ENCODE measurements at regions not wholly inside any gene's neighbourhood (a gene's known extent, or its start where the extent isn't known, plus 50 kb on each side); places are given as distances from the start of the nearest gene placed in this dataset.

- TF ChIP-seq USF1 (CRISPR knock-in tag; IDR thresholded peaks at IDR 0.05) (no peak), GTF2I (CRISPR knock-in tag; conservative IDR thresholded peaks at IDR 0.05) (no peak), ZNF219 (CRISPR knock-in tag; IDR thresholded peaks at IDR 0.05; ENCODE audit: borderline replicate concordance) (no peak), FOXP4 (CRISPR knock-in tag; IDR thresholded peaks at IDR 0.05) (no peak), JUN (CRISPR knock-in tag; IDR thresholded peaks at IDR 0.05) (no peak), CDX4 (CRISPR knock-in tag; IDR thresholded peaks at IDR 0.05; ENCODE audit: borderline replicate concordance) (no peak), HMGA2 (CRISPR knock-in tag; IDR thresholded peaks at IDR 0.05) (no peak), ZNF423 (CRISPR knock-in tag; IDR thresholded peaks at IDR 0.05) (no peak)
Measured at GRCh38 chr19:28608292-28608691, 604.7 kb downstream of the UQCRFS1 start (continued).

- ChIA-PET POLR2A (no interaction called here), CTCF (no interaction called here)
- H3K36me3 Mint-ChIP-seq = peaks cover 40% of the 10 kb centered on the region
- DNase-seq (ENCODE audit: low spot score) (no peak), ATAC-seq (no peak)
- TF ChIP-seq KAT7 (CRISPR knock-in tag; IDR thresholded peaks at IDR 0.05; ENCODE audit: borderline replicate concordance) (no peak), ESRRA (CRISPR knock-in tag; IDR thresholded peaks at IDR 0.05; ENCODE audit: borderline replicate concordance) (no peak), E2F4 (CRISPR knock-in tag; IDR thresholded peaks at IDR 0.05; ENCODE audit: borderline replicate concordance, low read depth) (no peak), IRF2 (CRISPR knock-in tag; IDR thresholded peaks at IDR 0.05; ENCODE audit: borderline replicate concordance, low read depth) (no peak), ZNF219 (CRISPR knock-in tag; IDR thresholded peaks at IDR 0.05; ENCODE audit: borderline replicate concordance) (no peak), PRDM15 (CRISPR knock-in tag; IDR thresholded peaks at IDR 0.05) (no peak), ZSCAN18 (CRISPR knock-in tag; IDR thresholded peaks at IDR 0.05) (no peak), JUN (CRISPR knock-in tag; IDR thresholded peaks at IDR 0.05) (no peak), NFE2L1 (CRISPR knock-in tag; IDR thresholded peaks at IDR 0.05) (no peak), EMX1 (CRISPR knock-in tag; IDR thresholded peaks at IDR 0.05) (no peak)
- peaks cover 28% of the 10 kb centered on the region for H3K9me3 Mint-ChIP-seq
- H3K4me1 Mint-ChIP-seq = peaks cover 6% of the 10 kb centered on the region
- H3K4me3 Mint-ChIP-seq = no peak overlapping the region
- no peaks in the 10 kb centered on the region for H3K27me3 Mint-ChIP-seq (ENCODE audit: low read depth)
- no peak overlapping the region for H3K27ac Mint-ChIP-seq
Measured at GRCh38 chr19:28607066-28607583, 605.8 kb downstream of the UQCRFS1 start.

Data from WTC11 (cell line).